Activated CD8-positive, alpha-beta memory T cell treated with anti-CD3 and anti-CD28 coated beads for 4 hours (primary cell): ENCODE measurements at regions not wholly inside any gene's neighbourhood (a gene's known extent, or its start where the extent isn't known, plus 50 kb on each side); places are given as distances from the start of the nearest gene placed in this dataset.
"Not testable (repeated sequence)": the region's sequence is repeated elsewhere in the genome, so short reads cannot be mapped to it uniquely, and the experiment has no call there.

ENCODE experiments used
- DNase-seq, 2 donors: peaks; one replicate each; pipeline ENCODE4 v3.0.0-alpha.2; 2020; ENCODE audit warnings: low read depth in 2 of 2

DNA sequence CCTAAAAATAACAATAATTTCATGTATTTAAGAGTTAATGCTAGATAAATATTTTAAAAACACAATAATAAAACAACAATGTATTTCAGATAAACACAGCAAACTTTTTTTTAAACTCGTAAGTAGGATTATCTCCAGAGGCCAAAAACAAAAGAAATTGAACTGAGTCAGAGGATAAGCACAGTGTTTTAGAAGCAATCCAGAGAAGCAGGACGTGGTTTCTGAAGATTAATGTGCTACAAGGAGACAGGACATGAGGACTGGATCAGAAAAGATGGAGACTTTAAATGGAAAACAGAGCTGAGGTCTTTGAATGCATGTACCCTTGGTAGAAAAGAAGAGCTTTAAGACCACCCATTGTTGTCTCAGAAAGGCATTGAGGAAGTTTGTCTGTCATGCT lies 491.2 kb upstream of the TLE4 start:
- DNase-seq: no peak

DNA sequence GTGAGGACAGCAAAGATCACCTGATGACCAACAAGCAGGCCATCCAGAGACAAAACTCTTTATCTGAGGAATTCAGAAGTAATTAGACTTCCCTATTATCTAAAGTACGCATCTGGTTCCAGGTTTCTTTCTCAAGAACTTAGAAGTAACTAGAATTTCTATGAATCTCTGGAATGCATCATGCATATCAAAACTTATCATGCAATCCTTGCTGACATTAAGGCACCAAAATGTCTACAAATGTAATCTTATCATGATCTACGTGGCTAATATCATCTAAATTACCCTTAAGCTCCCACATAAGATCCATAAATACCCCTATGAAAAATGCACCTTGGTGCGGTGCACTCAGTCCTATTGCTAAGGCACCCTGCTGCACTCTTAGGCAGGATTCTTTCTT lies 488.1 kb upstream of the TLE4 start:
- no peak for DNase-seq

DNA sequence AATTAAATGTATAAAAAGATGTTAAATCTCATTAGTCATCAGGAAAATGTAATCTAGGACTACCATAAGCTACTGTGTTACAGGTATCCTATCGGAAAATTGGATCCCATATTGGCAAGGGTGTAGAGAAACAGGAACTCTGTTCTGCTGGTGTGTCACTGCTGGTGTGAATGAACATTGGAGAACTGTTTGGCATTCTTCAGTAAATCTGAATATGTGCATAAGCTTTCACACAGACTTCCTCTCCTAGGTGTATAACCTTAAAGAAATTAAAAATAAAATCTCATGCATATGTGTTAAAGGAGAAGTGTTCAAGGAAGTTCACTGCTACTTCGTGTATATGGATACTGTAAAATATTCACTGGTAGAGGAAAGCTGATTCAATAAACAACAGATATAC lies 484.6 kb upstream of the TLE4 start:
- no peak for DNase-seq

DNA sequence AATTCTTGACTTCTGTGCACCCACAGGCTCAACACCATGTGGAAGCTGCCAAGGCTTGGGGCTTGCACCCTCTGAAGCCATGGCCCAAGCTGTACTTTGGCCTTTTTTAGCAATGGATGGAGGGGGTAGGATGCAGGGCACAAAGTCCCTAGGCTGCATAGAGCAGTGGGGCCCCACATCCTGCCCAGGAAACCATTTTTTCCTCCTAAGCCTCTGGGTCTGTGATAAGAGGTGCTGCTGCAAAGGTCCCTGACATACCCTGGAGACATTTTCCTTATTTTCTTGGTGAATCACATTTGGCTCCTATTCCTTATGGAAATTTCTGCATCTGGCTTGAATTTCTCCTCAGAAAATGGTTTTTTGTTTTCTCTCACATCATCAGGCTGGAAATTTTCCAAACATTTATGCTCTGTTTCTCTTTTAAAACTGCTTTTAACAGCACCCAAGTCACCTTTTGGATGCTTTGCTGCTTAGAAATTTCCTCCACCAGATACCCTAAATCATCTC lies 482.7 kb upstream of the TLE4 start:
- DNase-seq: no peak

DNA sequence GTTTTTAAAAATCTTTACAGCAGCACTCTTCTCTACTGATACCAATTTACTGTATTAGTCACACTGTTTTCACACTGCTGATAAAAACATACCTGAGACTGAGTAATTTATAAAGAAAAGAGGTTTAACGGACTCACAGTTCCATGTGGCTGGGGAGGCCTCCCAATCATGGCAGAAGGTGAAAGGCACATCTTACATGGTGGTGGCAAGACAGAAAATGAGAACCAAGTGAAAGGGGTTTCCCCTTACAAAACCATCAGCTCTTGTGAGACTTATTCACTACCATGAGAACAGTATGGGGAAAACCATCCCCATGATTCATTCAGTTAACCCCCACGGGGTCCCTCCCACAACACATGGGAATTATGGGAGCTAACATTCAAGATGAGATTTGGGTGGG lies 481.9 kb upstream of the TLE4 start:
- DNase-seq: not testable (repeated sequence)

DNA sequence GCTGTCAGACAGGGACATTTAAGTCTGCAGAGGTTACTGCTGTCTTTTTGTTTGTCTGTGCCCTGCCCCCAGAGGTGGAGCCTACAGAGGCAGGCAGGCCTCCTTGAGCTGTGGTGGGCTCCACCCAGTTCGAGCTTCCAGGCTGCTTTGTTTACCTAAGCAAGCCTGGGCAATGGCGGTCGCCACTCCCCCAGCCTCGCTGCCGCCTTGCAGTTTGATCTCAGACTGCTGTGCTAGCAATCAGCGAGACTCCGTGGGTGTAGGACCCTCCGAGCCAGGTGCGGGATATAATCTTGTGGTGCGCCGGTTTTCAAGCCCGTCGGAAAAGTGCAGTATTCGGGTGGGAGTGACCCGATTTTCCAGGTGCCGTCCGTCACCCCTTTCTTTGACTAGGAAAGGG lies 468.5 kb upstream of the TLE4 start:
- not testable (repeated sequence) for DNase-seq

DNA sequence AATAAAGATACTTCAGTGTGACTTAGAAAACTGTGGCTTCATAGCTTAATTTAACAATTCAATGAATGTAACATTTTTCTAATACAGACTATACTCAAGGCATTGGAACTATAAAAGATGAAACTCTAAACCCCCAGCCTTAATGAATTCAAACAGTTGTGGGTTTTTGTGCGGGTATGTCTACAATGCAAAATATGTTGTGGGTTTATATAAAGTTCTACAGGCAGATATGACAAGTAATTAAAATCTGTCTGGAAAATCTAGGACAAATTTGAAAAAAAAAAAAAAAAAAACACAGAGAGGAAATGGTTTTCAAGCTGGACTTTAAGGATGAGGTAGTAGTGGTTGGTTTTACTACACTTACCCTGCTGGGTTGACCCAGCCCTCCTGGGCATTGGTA lies 467.5 kb upstream of the TLE4 start:
- DNase-seq: no peak

DNA sequence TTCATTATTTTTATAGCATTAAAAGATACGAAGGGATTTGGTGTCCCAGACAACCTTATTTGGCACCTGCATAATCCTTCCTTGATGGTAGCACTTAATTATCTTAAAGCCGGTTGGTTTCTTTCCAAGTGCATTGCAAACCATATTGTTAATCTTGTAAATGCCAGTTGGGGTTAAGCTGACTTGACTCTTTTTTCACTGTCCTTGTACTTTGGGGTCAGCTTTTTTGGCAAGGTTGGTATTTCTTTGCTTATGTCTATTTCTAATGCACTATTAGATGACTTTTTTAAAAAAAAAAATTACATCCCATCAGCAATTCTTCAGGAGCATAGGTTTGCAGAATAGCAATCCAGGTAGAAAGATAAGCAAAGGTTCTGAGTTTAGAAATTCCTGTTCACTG lies 466.8 kb upstream of the TLE4 start:
- DNase-seq: no peak

DNA sequence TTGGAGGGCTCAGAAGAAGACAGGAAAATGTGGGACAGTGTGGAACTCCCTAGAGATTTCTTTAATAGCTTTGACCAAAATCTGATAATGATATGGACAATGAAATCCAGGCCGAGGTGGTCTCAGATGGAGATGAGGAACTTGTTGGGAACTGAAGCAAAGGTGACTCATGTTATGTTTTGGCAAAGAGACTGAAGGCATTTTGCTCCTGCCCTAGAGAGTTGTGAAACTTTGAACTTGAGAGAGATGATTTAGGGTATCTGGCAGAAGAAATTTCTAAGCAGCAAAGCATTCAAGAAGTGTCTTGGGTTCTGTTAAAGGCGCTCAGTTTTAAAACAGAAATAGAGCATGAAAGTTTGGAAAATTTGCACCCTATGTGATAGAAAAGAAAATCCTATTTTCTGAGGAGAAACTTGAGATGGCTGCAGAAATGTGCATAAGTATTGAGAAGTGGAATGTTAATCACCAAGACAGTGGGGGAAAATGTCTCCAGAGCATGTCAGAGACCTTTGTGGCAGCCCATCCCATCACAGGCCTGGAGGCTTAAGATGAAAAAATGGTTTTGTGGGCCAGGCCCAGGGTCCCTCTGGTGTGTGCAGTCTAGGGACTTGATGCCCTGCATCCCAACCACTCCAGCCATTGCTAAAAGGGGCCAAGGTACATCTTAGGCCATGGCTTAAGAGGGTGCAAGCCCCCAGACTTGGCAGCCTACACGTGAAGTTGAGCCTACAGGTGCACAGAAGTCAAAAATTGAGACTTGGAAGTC lies 463.7 kb upstream of the TLE4 start:
- DNase-seq: no peak

DNA sequence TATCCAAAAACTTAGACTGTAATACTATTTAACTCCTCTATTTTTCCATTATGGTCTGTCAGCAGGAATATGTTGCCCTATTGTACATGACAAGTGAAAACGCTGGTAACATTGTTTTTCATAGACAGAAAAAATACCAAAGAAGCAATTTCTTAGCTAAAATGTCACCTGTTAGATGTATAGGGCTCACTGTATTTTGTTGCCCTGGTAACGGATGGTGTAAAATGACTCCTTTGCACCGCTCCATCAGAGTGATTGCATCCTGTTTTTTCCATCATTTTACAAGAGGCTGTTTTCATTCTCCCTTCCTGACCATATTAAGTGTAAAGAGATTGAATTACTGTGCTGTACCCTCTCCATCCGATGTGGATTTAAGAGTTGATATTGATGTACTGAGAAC lies 460.1 kb upstream of the TLE4 start:
- DNase-seq: no peak

DNA sequence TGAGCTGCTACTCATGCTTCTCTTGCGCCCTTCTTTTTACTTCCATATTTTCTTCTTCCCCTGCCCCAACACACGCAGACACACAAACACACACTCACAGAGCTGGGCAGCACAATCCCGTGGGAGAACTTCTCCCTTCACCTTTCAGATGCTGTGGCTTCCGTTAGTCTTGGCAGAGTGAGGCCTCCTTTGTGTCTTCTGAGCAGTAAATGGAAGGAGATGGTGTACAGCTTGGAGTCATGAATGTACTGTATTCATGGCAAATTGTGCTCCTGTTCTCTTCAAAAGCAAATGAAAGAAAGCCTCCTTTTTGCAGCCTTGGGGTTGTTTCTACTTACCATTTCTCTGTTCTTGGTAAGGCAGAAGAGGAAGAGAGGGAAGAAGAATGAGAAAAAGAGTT lies 456.6 kb upstream of the TLE4 start:
- DNase-seq: no peak

DNA sequence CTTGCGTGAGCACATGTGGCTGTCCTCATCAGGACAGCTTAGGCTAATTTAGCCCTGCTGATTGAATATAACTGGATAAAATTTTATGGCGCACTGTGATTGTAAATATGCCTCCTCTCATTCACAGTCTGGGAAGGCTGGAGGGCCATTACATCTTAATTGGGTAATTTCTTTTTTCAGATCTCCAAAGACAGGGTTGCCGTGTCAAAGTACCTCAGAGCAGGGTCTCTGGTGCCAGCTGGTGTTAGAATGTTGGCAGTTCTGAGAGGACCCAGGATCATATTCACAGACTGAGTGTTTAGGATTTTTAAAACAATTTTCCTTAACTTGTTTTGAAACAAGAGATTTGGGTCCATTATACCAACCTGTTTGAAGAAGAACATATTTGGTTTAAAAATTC lies 455.7 kb upstream of the TLE4 start:
- DNase-seq: no peak

DNA sequence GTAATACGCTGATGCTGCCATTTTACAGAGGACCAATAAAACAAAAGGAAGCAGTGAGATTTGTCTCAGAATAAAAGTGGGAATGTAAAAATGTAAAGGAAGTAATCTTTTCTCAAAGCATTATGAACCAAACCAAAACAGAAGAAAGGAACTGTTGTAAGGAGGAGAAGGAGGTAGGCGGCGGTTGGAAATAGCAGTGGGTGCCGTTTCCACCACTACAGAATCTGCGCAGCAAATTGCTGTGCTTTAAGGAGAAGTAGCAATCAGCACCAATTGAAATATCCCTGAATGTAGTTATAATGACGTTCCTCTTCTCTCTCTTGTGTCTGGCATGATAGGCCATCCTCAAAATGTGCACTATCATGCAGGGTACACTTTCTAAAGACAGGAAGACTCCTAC lies 455.1 kb upstream of the TLE4 start:
- no peak for DNase-seq

DNA sequence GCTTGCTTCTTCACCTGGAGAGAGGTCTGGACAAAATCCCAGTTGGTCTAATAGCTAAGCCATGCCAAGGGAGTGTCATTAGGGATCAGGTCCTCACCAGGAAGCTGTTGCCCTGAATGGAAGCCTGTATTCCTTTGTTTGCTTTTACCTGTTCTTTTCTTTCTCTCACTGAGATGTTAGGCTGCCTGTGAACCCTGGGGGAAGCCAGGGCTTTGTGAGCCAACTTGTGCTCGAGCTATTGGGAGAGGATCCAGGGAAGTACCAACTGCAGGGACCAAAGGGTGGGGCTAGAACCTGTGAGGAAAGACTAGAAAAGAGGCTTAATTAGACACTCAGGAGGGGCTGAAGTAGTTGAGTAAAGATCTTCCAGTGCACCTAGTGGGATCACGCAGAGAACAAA lies 451.2 kb upstream of the TLE4 start:
- DNase-seq: no peak

DNA sequence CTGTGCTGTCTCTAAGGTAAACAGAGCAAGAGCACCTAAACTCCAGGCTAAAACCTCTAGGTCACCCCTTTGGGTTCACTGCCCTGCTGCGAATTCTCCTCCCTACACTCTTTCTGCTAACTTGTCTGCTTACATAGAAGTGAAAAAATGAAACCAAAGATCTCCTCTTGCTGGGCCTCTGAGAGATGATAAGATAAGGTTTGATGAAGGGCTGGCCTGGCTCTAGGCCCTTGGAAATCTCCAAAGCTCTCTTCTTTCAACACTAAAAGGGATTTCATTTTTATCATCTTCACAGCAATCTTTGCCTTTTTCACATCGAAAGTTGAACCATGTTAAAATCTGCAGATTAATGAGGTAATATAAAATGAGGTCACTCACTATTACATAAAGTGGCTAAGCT lies 450.8 kb upstream of the TLE4 start:
- no peak for DNase-seq

DNA sequence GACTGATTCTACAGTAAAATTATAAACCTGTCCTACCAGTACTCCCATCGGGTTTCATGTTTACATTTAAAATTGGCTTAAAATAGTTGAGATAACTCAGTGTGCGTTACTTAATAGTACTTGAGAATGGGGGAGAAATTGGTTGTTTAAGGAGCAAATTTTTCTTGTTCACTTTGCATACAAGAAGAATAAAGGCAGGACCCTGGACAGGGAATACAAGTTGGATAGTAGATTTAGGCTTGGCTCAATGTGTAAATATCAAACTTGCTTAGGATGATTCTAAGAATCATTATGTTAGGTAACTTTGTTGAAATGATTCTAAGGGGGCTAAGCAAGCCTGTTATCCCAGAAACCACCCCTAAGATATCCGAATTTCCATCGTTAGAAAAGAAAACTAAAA lies 448.4 kb upstream of the TLE4 start:
- no peak for DNase-seq

DNA sequence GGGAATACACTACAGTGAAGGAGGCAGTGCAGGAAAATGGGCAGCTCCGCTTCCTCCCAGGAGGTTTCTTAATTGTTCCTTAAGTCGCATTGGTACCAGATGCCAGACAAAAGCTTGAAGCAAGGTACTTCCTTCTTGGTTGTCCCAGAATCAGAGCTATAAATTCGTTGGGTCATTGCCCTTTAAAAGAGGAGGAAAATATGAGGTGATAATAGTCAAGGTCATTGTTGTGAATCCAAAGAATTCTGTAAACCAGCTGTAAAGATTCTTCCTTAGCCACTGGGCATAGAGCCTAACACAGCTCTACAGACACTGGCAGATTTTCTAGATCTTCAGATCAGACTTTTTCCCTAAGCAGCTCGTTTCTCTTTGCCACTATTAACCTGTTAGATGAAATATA lies 444.1 kb upstream of the TLE4 start:
- DNase-seq: no peak

DNA sequence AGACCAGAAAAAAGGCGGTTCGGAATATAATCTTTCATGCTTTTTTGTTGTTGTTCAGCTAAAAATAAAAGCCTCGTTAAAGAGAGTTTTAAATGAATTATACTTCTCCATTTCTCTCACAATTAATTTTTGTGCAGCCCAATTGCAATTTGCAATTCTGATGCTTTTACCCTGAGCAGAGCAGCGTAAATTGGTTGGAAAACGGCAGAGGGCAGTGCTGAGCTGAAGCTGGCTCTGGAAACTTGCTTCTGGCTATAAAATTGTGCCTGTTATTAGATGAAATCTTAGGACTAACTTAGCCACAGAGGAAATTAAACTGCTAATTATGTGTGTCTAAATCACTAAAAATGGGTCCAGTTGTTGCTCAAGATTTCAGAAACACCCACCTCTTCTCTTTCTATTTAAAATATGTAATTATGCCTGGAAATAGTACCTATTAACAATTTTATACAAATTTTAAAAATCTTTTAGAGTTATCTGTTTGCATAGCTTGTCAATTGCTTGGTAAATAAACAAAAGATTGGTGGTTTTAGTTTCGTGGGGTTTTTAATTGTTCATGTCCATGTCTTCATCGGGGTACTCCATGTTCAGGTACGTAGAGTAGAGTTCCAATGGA lies 441.8 kb upstream of the TLE4 start:
- no peak for DNase-seq

DNA sequence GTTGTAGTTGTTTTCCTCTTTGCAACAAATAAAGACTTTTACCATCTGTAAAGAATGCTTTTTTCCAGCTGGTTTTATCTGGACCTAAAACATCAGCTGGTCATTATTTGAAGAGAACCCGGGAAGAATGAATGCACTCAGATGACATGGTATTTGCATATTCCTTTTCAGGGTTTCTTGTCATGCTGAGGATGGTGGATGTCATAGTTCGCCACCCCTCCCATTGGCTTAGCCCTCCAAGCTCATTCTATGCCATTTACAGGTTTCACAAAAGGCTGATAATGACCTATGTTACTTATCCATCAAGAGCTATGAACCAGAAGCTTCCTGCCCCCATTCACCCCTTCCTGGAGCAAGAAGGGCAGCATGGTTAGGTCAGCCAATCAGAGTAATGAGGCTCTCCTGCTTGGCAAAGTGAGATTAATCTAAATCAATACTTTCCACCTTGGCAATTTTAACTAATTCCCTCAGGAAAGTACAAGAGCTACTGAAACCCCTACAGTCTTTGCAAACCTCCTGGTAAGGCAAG lies 440.5 kb upstream of the TLE4 start:
- no peak for DNase-seq

DNA sequence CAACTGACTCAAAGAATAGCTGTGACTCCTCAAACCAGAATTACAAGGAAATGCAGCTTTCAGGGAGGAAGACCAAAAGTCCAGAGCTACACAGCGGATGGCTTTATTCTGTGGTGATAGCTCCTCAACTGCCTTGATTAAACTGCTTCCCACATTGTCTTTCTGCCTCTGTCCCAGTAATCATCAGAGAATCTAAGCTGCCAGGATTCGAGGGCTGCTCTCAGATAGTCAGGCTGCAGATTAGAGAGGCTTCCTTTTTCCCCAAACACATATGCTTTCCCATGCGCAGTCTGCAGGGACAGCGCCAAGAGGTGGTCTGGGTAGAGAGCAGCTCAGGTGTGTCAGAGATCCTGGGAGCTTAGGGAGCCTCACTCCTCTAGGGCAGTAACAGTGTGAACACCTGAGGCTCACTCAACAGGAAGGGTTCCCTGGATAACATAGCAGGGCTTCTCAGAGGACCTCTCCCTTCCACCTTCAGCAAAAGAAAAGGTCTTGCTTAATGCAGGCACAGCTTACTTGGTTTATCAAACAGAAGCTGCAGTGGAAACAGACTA lies 439.9 kb upstream of the TLE4 start:
- no peak for DNase-seq

DNA sequence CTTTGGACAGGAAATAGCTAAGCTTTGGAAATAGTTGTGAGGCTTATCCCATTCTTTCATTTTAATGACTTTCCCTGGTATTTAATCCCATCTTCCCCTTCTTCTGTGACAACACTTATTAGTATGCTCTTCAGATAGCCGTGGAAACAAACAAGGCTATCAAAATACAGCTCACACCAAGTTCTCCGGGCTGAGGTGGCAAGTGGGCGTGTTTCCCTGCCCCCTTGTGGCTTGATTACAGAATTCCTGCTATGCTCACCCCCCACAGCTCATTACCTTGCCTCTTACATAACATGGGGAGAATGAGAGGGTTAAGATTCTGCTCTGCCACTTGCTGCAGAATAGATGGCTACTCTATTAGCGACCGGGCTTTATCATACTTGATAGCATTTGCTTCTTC lies 437.1 kb upstream of the TLE4 start:
- DNase-seq: no peak

DNA sequence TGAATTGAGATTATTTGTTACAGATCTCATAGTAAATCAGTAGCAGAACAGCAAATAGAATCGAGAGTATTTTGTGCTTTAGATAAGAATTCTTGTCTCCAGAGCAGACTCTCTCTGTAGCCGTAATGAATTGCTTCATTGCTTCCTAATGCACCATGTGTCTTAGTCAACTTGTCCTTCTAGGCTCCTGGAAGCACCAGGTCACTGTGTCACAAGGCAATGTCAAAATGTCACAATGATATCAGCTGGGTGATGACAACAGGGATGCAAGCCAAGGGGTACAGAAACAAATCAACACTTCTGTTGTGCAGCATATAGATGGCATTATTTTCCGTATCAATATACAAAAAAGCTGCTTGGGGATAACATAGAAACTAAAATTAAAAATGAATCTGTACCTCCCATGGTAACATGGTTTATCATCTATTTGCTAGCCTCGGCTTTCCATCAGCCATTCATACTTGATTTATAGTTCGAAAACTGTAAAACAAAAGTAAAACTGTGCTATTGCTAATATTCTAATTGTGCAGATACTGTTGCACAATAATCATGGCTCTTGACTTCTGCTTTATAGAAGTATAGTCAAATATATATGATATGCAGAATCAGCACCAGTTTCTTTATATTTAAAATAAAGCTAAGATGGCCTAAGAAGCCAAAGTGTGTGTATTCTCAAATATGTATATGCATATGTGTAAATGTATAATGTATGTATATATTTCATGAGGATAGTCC lies 435.9 kb upstream of the TLE4 start:
- no peak for DNase-seq
